Lower leg skin (tissue), 4 donors: ENCODE measurements at regions not wholly inside any gene's neighbourhood (a gene's known extent, or its start where the extent isn't known, plus 50 kb on each side); places are given as distances from the start of the nearest gene placed in this dataset.
"Not testable (repeated sequence)": the region's sequence is repeated elsewhere in the genome, so short reads cannot be mapped to it uniquely, and the experiment has no call there.

Source experiments
- DNase-seq, 2 donors: peaks; one replicate each; pipeline ENCODE4 v3.0.0-alpha.2; 2019; ENCODE audit warnings: low spot score in 2 of 2
- H3K4me3 ChIP-seq: fragments of 200-600 bp; sonication (generic); 2 replicates; pipeline ENCODE4 v1.5.1; 2017; ENCODE audit warnings: mild to moderate bottlenecking, low read depth; ENCODE audit not compliant: poor library complexity, severe bottlenecking
- POLR2A ChIP-seq, 2 donors: fragments of 450-650 bp; IDR thresholded peaks; one replicate each; pipeline ENCODE4 v1.6.1; 2016 to 2017; ENCODE audit warnings: antibody characterized with exemption in 2 of 2, mild to moderate bottlenecking in 1 of 2, moderate library complexity in 1 of 2
- WGBS, 2 donors: methylation state at CpG; one replicate each; pipeline ENCODE4 v1.1.5; 2018; 5-methylcytosine and 5-hydroxymethylcytosine counted together
- intact Hi-C: fragments of 100-400 bp; cut with DNase I; formaldehyde crosslinking; loops from one replicate; pipeline ENCODE4 v1.15.0; 2023; ENCODE audit warnings: low total_unique reads
- TF ChIP-seq, protein P1 (sequence below), 3 donors: fragments of 450-650 bp; IDR thresholded peaks; one replicate each; pipeline ENCODE4 v1.5.1; 2016; ENCODE audit warnings: antibody characterized with exemption in 3 of 3, mild to moderate bottlenecking in 3 of 3, moderate library complexity in 2 of 3

DNA sequence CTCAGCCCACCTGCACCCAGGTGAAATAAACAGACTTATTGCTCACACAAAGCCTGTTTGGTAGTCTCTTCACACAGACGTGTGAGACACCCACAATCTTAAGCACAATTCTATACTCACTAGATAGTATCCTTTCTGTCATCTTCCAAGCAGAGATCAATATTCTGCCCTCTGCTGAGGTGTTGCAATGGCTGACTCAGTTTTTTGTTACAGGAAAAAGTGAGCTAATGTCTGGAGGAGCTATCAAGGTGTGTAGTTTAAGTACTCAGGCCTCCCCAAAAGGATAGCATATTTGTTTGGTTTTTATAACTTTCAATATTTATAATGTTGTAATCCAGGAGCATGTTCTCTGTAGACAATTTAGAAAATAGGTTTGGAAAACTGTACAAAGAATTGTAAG is 775.2 kb upstream of the POU3F4 start:
- no peak for DNase-seq
- no peak overlapping the region for H3K4me3 ChIP-seq
- intact Hi-C loops = no loop called here
- TF ChIP-seq POLR2A (IDR thresholded peaks at IDR 0.05) = no peak
- TF ChIP-seq, protein P1, sequence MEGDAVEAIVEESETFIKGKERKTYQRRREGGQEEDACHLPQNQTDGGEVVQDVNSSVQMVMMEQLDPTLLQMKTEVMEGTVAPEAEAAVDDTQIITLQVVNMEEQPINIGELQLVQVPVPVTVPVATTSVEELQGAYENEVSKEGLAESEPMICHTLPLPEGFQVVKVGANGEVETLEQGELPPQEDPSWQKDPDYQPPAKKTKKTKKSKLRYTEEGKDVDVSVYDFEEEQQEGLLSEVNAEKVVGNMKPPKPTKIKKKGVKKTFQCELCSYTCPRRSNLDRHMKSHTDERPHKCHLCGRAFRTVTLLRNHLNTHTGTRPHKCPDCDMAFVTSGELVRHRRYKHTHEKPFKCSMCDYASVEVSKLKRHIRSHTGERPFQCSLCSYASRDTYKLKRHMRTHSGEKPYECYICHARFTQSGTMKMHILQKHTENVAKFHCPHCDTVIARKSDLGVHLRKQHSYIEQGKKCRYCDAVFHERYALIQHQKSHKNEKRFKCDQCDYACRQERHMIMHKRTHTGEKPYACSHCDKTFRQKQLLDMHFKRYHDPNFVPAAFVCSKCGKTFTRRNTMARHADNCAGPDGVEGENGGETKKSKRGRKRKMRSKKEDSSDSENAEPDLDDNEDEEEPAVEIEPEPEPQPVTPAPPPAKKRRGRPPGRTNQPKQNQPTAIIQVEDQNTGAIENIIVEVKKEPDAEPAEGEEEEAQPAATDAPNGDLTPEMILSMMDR (IDR thresholded peaks at IDR 0.05) = no peak
- WGBS, 2 donors = 39 to 92% methylated on average over 1 of the region's 1 CpG

DNA sequence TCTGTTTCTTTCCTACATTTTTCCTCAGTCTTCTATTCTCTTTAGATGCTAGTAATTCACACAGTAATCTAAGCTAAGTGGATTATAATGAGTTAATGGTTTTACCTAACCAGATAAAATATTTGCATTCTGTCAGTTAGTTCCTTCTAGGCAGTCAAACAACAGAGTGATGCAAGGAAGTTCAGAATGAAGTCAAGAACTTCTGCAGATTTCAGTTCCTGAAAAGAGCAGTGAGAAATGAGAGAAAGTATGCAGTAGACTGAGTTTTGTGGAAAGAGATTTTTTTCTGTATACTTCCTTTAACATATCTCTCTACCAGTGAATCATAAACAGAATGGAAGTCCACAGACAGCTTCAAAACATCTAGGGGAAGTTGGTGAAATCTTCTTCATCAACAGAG is 774.0 kb upstream of the POU3F4 start:
- intact Hi-C loops = no loop called here
- H3K4me3 ChIP-seq = no peak overlapping the region
- no peak for DNase-seq
- TF ChIP-seq, protein P1 (IDR thresholded peaks at IDR 0.05) = no peak
- TF ChIP-seq POLR2A (IDR thresholded peaks at IDR 0.05) = no peak

DNA sequence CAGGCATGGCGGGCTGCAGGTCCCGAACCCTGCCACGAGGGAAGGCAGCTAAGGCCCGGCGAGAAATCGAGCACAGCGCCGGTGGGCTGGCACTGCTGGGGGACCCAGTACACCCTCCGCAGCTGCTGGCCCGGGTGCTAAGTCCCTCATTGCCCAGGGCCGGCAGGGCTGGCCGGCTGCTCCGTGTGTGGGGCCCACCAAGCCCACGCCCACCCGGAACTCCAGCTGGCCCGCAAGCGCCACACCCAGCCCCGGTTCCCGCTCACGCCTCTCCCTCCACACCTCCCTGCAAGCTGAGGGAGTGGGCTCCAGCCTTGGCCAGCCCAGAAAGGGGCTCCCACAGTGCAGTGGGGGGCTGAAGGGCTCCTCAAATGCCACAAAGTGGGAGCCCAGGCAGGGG is 769.8 kb upstream of the POU3F4 start:
- H3K4me3 ChIP-seq, intact Hi-C loops, DNase-seq: not testable (repeated sequence)
- WGBS, 2 donors = no CpG with 5 or more reads among the region's 20 CpGs

DNA sequence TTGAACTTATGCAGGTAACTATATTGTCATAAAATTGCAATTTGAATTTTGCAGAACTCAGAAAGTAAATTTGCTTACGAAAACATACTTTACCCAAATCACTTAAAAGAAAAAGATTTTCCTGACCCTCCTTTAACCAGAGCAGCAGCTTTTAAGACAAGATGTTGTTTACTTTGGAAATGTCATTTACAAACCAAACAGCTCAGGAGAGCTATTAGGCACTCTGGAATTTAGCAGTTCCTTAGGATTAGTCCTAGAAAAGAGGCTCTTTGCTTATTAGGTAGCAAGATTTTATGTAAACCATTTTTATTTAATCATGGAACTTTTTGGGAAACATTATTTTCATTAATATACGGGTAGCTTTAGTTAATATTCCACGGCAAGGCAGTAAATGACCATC is 765.7 kb upstream of the POU3F4 start:
- intact Hi-C loops = no loop called here
- DNase-seq = no peak
- WGBS, 2 donors = 67 to 76% methylated on average over 3 of the region's 3 CpGs
- TF ChIP-seq, protein P1 (IDR thresholded peaks at IDR 0.05) = no peak
- no peak for TF ChIP-seq POLR2A (IDR thresholded peaks at IDR 0.05)
- no peak overlapping the region for H3K4me3 ChIP-seq

DNA sequence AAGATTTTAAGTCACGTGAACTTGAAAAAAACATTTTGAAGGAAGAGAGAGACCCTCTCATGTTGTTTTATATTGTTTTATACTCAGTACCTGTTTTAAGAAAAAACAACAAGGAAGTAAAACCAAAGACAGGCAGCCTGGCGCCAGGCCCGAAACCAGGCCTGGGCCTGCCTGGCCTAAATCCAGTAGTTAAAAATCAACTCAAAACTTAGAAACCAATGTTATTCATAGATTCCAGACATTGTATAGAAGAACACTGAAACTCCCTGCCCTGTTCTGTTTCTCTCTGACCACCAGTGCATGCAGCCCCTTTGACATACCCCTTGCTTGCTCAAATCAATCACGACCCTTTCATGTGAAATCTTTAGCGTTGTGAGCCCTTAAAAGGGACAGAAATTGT is 762.4 kb upstream of the POU3F4 start:
- intact Hi-C loops, H3K4me3 ChIP-seq, DNase-seq: not testable (repeated sequence)
- 59 to 83% methylated on average over 3 to 5 of the region's 5 CpGs for WGBS, 2 donors

DNA sequence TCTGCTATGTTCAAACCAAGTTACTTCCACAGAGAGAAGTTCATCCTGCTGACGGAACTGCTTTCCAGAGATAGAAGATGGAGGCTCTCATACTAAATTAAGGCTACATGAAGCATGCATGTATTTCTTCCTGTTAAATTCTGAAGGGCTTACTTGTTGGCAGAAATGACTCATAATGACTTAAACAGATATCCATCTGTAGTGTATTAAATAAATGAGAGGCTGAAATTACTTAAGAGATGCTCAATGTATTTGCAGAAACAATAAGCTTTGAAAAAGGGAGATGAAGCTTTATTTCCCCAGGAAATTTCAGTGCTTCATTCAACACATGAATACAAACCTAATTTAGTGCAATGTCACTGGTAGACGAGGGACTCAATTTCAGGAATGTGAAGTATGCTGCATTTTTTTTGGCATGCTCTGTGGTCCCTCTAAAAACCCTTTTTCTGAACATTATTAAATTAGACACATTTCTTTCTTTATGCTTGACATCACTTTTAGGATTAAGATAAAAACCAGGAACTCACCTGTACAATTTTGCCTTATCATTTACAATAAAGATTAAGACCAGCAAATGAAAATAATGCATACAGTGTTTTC is 759.1 kb upstream of the POU3F4 start:
- DNase-seq = no peak
- TF ChIP-seq, protein P1 (IDR thresholded peaks at IDR 0.05) = no peak
- TF ChIP-seq POLR2A (IDR thresholded peaks at IDR 0.05) = no peak
- 24 to 43% methylated on average over 2 of the region's 2 CpGs for WGBS, 2 donors
- intact Hi-C loops = no loop called here
- no peak overlapping the region for H3K4me3 ChIP-seq

DNA sequence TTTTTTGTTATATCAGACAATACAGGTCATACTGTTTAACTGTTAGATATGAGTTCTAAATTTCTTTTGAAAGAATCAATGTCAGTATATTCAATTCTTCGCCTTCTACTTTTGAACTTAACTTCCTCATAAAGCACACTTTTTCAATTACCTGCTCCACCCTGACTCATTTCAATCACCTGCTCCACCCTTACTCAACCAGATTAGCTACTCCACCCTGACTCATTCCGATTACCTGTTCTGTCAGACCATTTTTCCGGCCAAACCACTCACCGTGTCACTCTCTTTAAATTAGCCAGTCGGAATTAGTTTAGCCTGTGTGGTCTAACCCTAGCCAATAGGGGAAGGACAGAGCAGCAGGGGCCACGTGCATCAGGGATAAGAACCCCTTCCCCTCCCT is 751.8 kb upstream of the POU3F4 start:
- DNase-seq = no peak
- intact Hi-C loops = no loop called here
- TF ChIP-seq POLR2A (IDR thresholded peaks at IDR 0.05) = no peak
- TF ChIP-seq, protein P1 (IDR thresholded peaks at IDR 0.05) = no peak
- WGBS, 2 donors = 62 to 72% methylated on average over 6 of the region's 6 CpGs
- H3K4me3 ChIP-seq = no peak overlapping the region
